ENCODE measurements at regions not wholly inside any gene's neighbourhood (a gene's known extent, or its start where the extent isn't known, plus 50 kb on each side); places are given as distances from the start of the nearest gene placed in this dataset.

DNA sequence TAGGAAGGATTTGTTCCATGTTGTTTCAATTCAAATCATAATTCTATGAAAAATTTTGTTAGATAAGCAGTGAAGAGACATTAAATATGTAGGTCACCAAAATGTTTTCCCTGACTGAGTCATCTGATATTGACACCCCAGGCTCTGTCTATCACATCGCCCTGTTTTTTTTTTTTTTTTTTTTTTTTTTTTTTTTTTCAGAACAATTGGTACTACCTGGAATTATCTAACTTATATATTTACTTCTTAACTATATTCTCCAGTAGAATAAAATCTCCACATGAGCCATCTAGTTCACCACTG, 97.8 kb upstream of the KRAS start:
- CTCF ChIA-PET (ENCODE audit: partially characterized antibody): interaction anchor here (0.7 to 1.5 kb wide), 4 partner anchors 8 to 374 kb away, joined by 3 to 4 read pairs (median 3); no protein-coding TSS in a partner anchor
- 100% methylated on average over 1 of the region's 1 CpG; no CpG with 5 or more reads in 1 of the 2 experiments for WGBS, 2 experiments (ENCODE audit: extremely low coverage in 1 of 2, insufficient coverage in 1 of 2, insufficient read length in 1 of 2, insufficient replicate concordance in 2 of 2, low coverage in 1 of 2, low lambda C conversion rate in 2 of 2, missing lambda C conversion rate in 1 of 2)
- no peak overlapping the region for H3K56ac ChIP-seq (replicated peaks; ENCODE audit: insufficient read length, low read depth, low read length)
- no peak for TF ChIP-seq RAD21 (IDR thresholded peaks at IDR 0.05 in 1 of 2, conservative IDR thresholded peaks at IDR 0.05 in 1 of 2; ENCODE audit: low read depth in 2 of 2, low read length in 2 of 2)

More for the DNA sequence above, 97.8 kb upstream of the KRAS start:
- no peak overlapping the region for H2BK120ac ChIP-seq (replicated peaks; ENCODE audit: low read depth, low read length)
- H3K23ac ChIP-seq (ENCODE audit: insufficient read length): no peak overlapping the region
- no peak overlapping the region for H4K5ac ChIP-seq (ENCODE audit: insufficient read length, low read depth, low read length)
- no peak overlapping the region for H2AK5ac ChIP-seq (ENCODE audit: low read depth, low read length)
- no peak overlapping the region for H2BK5ac ChIP-seq (ENCODE audit: low read depth, low read length)
- no peak overlapping the region for H3K4me2 ChIP-seq (ENCODE audit: insufficient read depth in 1 of 2, low read depth in 2 of 2, low read length in 2 of 2)
- no peak overlapping the region for H3K9ac ChIP-seq (replicated peaks in 1 of 4; ENCODE audit: extremely low read depth in 1 of 4, low read depth in 3 of 4, low read length in 3 of 4)
- H3K4ac ChIP-seq (replicated peaks; ENCODE audit: insufficient read length, low read depth, low read length): no peak overlapping the region
- H3K79me1 ChIP-seq (ENCODE audit: low read depth, low read length): no peaks in the 10 kb centered on the region
- no peak overlapping the region for H2BK20ac ChIP-seq (ENCODE audit: low read length)
- H4K20me1 ChIP-seq (replicated peaks in 1 of 2; ENCODE audit: control insufficient read depth in 1 of 2, insufficient read depth in 2 of 2, low read length in 2 of 2): no peaks in the 10 kb centered on the region
- no peak overlapping the region for H3K4me3 ChIP-seq (ENCODE audit: extremely low read depth in 1 of 4, insufficient read depth in 2 of 4, low read depth in 3 of 4, low read length in 4 of 4)
- no peaks in the 10 kb centered on the region for H3K79me2 ChIP-seq (ENCODE audit: control insufficient read depth in 1 of 2, insufficient read depth in 2 of 2, low read length in 2 of 2)
- no peak overlapping the region for H2AFZ ChIP-seq (ENCODE audit: low read length)
- H4K8ac ChIP-seq (ENCODE audit: extremely low read depth, insufficient read depth, low read length): no peak overlapping the region
- no peak overlapping the region for H2BK15ac ChIP-seq (ENCODE audit: low read length)
- POLR2A ChIA-PET (ENCODE audit: partially characterized antibody): no interaction called here
- H3K18ac ChIP-seq (ENCODE audit: extremely low read depth, low read length): no peak overlapping the region
- no peak overlapping the region for H2BK12ac ChIP-seq (ENCODE audit: low read depth, low read length)
- no peaks in the 10 kb centered on the region for H3K27me3 ChIP-seq (replicated peaks in 1 of 4; ENCODE audit: control insufficient read depth in 3 of 4, extremely low read depth in 1 of 4, insufficient read depth in 3 of 4, low read length in 3 of 4)
- H3K9me3 ChIP-seq (ENCODE audit: insufficient read depth in 2 of 2, low read depth in 1 of 2, low read length in 1 of 2): peaks cover 0 to 3% of the 10 kb centered on the region in 2 experiments; a peak in 1 of 4 replicates
- H3K36me3 ChIP-seq (ENCODE audit: control insufficient read depth in 2 of 4, insufficient read depth in 4 of 4, low read length in 3 of 4): no peaks in the 10 kb centered on the region
- H3K4me1 ChIP-seq (replicated peaks in 1 of 4; ENCODE audit: control insufficient read depth in 3 of 4, insufficient read depth in 4 of 4, low read length in 3 of 4): no peaks in the 10 kb centered on the region
- DNase-seq (ENCODE audit: low read depth in 1 of 2, low spot score in 2 of 2) (no peak), FAIRE-seq (no peak)
- H4K91ac ChIP-seq (replicated peaks; ENCODE audit: insufficient read length, low read length): no peak overlapping the region
- H3K23me2 ChIP-seq (ENCODE audit: low read depth, low read length): 0 out of 2 replicates have a peak, but pooled peaks cover 1% of the 10 kb centered on the region
- no peak overlapping the region for H3K27ac ChIP-seq (ENCODE audit: low read depth, low read length)
- no peak overlapping the region for H3K14ac ChIP-seq (ENCODE audit: insufficient read length)

Data from H1 (cell line).